ENCODE measurements at regions not wholly inside any gene's neighbourhood (a gene's known extent, or its start where the extent isn't known, plus 50 kb on each side); places are given as distances from the start of the nearest gene placed in this dataset.

DNA sequence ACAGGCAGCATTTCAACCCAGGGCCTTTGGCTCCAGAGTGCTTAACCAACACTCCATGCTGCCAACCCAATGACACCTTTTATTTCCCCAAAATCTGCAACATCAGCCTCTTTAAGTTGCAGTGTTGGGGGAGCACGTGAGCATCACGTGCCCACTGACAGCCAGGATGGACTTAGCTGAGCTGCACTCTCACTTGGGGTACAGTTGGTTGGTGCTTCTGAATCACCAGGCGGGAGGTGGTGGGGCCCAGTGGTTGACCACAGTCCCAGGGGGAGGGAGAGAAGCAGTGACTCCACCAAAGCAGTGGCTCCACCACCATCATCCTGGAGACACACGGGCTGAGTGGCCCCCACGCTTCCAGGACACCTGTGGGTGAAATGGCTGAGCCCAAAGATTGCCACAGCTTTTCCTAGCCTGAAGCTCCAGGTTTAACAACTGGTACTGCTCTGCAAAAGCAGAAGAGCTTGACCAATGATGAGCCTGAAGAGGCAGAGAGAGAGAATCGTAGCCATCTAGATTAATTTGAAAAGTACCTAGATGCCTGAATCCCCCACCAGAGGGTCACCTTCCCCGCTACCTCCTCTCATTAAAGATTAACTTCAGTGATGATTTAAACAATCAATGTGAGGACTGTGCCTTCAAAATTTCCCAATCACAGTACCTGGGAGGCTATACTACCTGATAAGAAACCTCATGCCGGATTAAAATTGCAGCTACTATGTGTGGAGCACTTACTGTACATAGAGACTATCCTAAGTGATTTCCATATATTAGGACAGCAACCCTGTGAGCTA lies 193.8 kb downstream of the FOXO1 start:
- no peak overlapping the region for H3K4me3 Mint-ChIP-seq
- ATAC-seq = no peak
- peaks cover 9% of the 10 kb centered on the region for H3K9me2 ChIP-seq (ENCODE audit: insufficient read depth)

More for the DNA sequence above, 193.8 kb downstream of the FOXO1 start:
- H3K27ac Mint-ChIP-seq = no peak overlapping the region
- H3K27me3 ChIP-seq (ENCODE audit: insufficient read depth) = no peaks in the 10 kb centered on the region
- no peak overlapping the region for H3K4me2 ChIP-seq
- peaks cover 5% of the 10 kb centered on the region for H3K27me3 Mint-ChIP-seq (ENCODE audit: insufficient read depth, low read depth, poor library complexity)
- H3K9me3 Mint-ChIP-seq = no peaks in the 10 kb centered on the region; the same call in 1 of the 3 replicates
- no peaks in the 10 kb centered on the region for H3F3A ChIP-seq (replicated peaks; ENCODE audit: low read depth)
- H3K4me1 ChIP-seq (ENCODE audit: insufficient read depth) = peaks cover 3% of the 10 kb centered on the region
- no peak for DNase-seq (ENCODE audit: low spot score)
- no peak for TF ChIP-seq EZH2phosphoT487 (IDR thresholded peaks at IDR 0.05; ENCODE audit: unreplicated experiment)
- no peak for TF ChIP-seq CREB1 (CRISPR knock-in tag; IDR thresholded peaks at IDR 0.05; ENCODE audit: low read depth)
- TF ChIP-seq, protein P1, sequence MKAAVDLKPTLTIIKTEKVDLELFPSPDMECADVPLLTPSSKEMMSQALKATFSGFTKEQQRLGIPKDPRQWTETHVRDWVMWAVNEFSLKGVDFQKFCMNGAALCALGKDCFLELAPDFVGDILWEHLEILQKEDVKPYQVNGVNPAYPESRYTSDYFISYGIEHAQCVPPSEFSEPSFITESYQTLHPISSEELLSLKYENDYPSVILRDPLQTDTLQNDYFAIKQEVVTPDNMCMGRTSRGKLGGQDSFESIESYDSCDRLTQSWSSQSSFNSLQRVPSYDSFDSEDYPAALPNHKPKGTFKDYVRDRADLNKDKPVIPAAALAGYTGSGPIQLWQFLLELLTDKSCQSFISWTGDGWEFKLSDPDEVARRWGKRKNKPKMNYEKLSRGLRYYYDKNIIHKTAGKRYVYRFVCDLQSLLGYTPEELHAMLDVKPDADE (IDR thresholded peaks at IDR 0.05) = no peak
- TF ChIP-seq EZH2 (IDR thresholded peaks at IDR 0.05; ENCODE audit: low read depth, unreplicated experiment) = no peak
- no peak for TF ChIP-seq JUNB (IDR thresholded peaks at IDR 0.05; ENCODE audit: unreplicated experiment)
- TF ChIP-seq NANOG (IDR thresholded peaks at IDR 0.05; ENCODE audit: borderline replicate concordance) = no peak
- no peak for TF ChIP-seq ZNF331 (CRISPR knock-in tag; IDR thresholded peaks at IDR 0.05; ENCODE audit: low read depth)
- TF ChIP-seq POLR2AphosphoS5 (IDR thresholded peaks at IDR 0.05; ENCODE audit: low read depth) = no peak
- TF ChIP-seq, protein P2, sequence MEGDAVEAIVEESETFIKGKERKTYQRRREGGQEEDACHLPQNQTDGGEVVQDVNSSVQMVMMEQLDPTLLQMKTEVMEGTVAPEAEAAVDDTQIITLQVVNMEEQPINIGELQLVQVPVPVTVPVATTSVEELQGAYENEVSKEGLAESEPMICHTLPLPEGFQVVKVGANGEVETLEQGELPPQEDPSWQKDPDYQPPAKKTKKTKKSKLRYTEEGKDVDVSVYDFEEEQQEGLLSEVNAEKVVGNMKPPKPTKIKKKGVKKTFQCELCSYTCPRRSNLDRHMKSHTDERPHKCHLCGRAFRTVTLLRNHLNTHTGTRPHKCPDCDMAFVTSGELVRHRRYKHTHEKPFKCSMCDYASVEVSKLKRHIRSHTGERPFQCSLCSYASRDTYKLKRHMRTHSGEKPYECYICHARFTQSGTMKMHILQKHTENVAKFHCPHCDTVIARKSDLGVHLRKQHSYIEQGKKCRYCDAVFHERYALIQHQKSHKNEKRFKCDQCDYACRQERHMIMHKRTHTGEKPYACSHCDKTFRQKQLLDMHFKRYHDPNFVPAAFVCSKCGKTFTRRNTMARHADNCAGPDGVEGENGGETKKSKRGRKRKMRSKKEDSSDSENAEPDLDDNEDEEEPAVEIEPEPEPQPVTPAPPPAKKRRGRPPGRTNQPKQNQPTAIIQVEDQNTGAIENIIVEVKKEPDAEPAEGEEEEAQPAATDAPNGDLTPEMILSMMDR (conservative IDR thresholded peaks at IDR 0.05; ENCODE audit: low read depth in 2 of 2) = no peak
- TF ChIP-seq, protein P3, sequence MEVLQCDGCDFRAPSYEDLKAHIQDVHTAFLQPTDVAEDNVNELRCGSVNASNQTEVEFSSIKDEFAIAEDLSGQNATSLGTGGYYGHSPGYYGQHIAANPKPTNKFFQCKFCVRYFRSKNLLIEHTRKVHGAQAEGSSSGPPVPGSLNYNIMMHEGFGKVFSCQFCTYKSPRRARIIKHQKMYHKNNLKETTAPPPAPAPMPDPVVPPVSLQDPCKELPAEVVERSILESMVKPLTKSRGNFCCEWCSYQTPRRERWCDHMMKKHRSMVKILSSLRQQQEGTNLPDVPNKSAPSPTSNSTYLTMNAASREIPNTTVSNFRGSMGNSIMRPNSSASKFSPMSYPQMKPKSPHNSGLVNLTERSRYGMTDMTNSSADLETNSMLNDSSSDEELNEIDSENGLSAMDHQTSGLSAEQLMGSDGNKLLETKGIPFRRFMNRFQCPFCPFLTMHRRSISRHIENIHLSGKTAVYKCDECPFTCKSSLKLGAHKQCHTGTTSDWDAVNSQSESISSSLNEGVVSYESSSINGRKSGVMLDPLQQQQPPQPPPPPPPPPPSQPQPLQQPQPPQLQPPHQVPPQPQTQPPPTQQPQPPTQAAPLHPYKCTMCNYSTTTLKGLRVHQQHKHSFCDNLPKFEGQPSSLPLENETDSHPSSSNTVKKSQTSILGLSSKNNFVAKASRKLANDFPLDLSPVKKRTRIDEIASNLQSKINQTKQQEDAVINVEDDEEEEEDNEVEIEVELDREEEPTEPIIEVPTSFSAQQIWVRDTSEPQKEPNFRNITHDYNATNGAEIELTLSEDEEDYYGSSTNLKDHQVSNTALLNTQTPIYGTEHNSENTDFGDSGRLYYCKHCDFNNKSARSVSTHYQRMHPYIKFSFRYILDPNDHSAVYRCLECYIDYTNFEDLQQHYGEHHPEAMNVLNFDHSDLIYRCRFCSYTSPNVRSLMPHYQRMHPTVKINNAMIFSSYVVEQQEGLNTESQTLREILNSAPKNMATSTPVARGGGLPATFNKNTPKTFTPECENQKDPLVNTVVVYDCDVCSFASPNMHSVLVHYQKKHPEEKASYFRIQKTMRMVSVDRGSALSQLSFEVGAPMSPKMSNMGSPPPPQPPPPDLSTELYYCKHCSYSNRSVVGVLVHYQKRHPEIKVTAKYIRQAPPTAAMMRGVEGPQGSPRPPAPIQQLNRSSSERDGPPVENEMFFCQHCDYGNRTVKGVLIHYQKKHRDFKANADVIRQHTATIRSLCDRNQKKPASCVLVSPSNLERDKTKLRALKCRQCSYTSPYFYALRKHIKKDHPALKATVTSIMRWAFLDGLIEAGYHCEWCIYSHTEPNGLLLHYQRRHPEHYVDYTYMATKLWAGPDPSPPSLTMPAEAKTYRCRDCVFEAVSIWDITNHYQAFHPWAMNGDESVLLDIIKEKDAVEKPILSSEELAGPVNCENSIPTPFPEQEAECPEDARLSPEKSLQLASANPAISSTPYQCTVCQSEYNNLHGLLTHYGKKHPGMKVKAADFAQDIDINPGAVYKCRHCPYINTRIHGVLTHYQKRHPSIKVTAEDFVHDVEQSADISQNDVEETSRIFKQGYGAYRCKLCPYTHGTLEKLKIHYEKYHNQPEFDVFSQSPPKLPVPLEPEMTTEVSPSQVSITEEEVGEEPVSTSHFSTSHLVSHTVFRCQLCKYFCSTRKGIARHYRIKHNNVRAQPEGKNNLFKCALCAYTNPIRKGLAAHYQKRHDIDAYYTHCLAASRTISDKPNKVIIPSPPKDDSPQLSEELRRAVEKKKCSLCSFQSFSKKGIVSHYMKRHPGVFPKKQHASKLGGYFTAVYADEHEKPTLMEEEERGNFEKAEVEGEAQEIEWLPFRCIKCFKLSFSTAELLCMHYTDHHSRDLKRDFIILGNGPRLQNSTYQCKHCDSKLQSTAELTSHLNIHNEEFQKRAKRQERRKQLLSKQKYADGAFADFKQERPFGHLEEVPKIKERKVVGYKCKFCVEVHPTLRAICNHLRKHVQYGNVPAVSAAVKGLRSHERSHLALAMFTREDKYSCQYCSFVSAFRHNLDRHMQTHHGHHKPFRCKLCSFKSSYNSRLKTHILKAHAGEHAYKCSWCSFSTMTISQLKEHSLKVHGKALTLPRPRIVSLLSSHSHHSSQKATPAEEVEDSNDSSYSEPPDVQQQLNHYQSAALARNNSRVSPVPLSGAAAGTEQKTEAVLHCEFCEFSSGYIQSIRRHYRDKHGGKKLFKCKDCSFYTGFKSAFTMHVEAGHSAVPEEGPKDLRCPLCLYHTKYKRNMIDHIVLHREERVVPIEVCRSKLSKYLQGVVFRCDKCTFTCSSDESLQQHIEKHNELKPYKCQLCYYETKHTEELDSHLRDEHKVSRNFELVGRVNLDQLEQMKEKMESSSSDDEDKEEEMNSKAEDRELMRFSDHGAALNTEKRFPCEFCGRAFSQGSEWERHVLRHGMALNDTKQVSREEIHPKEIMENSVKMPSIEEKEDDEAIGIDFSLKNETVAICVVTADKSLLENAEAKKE (CRISPR knock-in tag; IDR thresholded peaks at IDR 0.05) = no peak
- TF ChIP-seq, protein P4, sequence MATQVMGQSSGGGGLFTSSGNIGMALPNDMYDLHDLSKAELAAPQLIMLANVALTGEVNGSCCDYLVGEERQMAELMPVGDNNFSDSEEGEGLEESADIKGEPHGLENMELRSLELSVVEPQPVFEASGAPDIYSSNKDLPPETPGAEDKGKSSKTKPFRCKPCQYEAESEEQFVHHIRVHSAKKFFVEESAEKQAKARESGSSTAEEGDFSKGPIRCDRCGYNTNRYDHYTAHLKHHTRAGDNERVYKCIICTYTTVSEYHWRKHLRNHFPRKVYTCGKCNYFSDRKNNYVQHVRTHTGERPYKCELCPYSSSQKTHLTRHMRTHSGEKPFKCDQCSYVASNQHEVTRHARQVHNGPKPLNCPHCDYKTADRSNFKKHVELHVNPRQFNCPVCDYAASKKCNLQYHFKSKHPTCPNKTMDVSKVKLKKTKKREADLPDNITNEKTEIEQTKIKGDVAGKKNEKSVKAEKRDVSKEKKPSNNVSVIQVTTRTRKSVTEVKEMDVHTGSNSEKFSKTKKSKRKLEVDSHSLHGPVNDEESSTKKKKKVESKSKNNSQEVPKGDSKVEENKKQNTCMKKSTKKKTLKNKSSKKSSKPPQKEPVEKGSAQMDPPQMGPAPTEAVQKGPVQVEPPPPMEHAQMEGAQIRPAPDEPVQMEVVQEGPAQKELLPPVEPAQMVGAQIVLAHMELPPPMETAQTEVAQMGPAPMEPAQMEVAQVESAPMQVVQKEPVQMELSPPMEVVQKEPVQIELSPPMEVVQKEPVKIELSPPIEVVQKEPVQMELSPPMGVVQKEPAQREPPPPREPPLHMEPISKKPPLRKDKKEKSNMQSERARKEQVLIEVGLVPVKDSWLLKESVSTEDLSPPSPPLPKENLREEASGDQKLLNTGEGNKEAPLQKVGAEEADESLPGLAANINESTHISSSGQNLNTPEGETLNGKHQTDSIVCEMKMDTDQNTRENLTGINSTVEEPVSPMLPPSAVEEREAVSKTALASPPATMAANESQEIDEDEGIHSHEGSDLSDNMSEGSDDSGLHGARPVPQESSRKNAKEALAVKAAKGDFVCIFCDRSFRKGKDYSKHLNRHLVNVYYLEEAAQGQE (IDR thresholded peaks at IDR 0.05; ENCODE audit: unreplicated experiment) = no peak
- no peak for TF ChIP-seq ZNF114 (CRISPR knock-in tag; IDR thresholded peaks at IDR 0.05)
- no peaks in the 10 kb centered on the region for H3K79me2 ChIP-seq (replicated peaks; ENCODE audit: insufficient read depth)
- no peak overlapping the region for H3K4me3 ChIP-seq
- H3K36me3 ChIP-seq (ENCODE audit: insufficient read depth) = no peaks in the 10 kb centered on the region
- no peak overlapping the region for H3K27ac ChIP-seq (ENCODE audit: low read depth)
- H2AFZ ChIP-seq = no peak overlapping the region
- H3K4me1 Mint-ChIP-seq = peaks cover 6% of the 10 kb centered on the region
- H4K20me1 ChIP-seq (replicated peaks; ENCODE audit: insufficient read depth) = no peaks in the 10 kb centered on the region
- H3K36me3 Mint-ChIP-seq (ENCODE audit: low read depth) = peaks cover 4% of the 10 kb centered on the region; the same call in 2 of the 3 replicates

All from GM23338 (cell line).